ENCODE measurements at regions not wholly inside any gene's neighbourhood (a gene's known extent, or its start where the extent isn't known, plus 50 kb on each side); places are given as distances from the start of the nearest gene placed in this dataset.

GRCh38 chr5:38121420-38121819, 136.9 kb upstream of the EGFLAM start:
- TF ChIP-seq CTCF (IDR thresholded peaks at IDR 0.05; ENCODE audit: control insufficient read depth, insufficient read depth, low read depth, low read length, missing control alignments), result no peak
- H3K4me3 ChIP-seq (ENCODE audit: control insufficient read depth, low read depth, low read length), result no peak overlapping the region
- no peak for DNase-seq (ENCODE audit: low read depth)

GRCh38 chr5:38119836-38120235, 138.5 kb upstream of the EGFLAM start:
- H3K4me3 ChIP-seq (ENCODE audit: control insufficient read depth, low read depth, low read length), result no peak overlapping the region
- DNase-seq (ENCODE audit: low read depth), result no peak
- no peak for TF ChIP-seq CTCF (IDR thresholded peaks at IDR 0.05; ENCODE audit: control insufficient read depth, insufficient read depth, low read depth, low read length, missing control alignments)

DNA sequence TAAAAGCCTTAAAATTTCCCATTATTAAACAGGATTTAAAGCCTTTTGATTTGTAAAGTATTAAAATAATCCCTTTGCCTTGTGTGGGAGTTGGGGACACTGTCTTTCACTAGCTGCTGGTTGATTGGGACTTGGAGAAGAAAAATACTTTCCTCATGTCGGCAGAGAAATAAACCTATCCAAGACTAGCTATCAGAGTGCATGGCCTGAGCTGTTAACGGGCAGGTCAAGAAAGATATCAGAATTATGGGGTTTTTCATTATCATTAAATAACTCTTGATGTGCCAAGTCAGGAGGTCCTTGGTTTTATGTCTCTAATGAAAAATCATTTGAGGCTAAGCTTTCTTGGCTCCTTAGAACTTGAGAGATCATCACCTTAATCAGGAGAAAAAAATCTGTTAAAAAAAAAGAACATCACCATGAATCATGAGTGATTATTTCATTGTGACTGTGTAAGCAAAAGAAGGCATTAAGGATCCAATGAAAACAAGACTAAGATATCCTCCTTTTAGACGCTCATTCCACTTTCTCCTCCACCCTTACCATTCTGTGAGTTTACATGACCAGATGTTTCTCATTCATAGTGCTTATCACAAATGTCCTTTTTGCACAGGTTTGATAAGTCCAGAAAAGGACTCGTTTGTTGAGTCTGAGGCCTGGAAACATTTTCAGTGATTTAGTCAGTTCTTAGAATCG, 140.4 kb upstream of the EGFLAM start:
- no peak overlapping the region for H3K4me3 ChIP-seq (ENCODE audit: control insufficient read depth, low read depth, low read length)
- TF ChIP-seq CTCF (IDR thresholded peaks at IDR 0.05; ENCODE audit: control insufficient read depth, insufficient read depth, low read depth, low read length, missing control alignments), result no peak
- no peak for DNase-seq (ENCODE audit: low read depth)

DNA sequence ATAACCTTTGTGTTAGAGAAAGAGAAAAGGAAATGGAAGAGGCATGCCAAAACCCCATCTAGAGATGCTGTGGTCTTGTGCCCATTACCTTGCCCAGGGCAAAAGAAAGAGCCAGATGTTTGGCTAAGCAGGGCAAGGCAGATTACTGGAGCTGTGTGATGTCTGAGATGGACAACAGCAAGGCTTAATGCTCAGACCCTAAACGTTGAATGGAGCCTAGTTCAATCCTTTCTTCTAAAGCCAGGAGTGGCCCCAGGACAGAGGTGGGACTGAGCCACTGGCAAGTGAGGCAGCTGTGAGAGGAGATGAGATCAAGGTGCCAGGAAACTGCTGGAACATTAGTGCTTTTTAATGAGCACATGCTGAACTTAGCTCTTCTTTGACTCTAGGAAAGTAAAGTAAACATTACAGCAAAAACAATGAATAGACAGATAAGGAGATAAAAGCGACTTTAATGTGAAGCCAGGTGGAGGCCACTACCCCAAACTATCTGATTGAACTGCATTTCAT, 143.0 kb upstream of the EGFLAM start:
- TF ChIP-seq CTCF (IDR thresholded peaks at IDR 0.05; ENCODE audit: control insufficient read depth, insufficient read depth, low read depth, low read length, missing control alignments), result no peak

DNA sequence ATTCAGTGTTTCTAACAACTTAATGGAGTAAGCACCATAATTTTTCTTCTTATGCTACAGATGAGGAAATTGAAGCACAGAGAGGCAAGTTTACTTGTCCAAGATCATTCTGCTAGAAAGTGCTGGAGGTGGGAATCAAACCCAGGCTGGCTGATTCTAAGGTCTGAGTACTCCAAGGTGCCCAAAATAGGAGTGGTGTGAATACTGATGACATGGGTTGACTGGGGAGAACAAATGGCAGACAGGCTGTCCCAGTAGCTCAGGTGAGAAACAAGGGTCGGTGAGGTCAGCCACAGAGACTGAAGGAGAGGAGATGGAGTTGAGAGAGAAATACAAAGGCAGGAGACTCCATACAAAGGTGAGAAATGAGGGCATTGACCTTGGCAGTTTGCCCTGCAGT, 144.5 kb upstream of the EGFLAM start:
- no peak for DNase-seq (ENCODE audit: low read depth)
- no peak for TF ChIP-seq CTCF (IDR thresholded peaks at IDR 0.05; ENCODE audit: control insufficient read depth, insufficient read depth, low read depth, low read length, missing control alignments)
- no peak overlapping the region for H3K4me3 ChIP-seq (ENCODE audit: control insufficient read depth, low read depth, low read length)

More for the DNA sequence above, 143.0 kb upstream of the EGFLAM start:
- no peak for DNase-seq (ENCODE audit: low read depth)
- H3K4me3 ChIP-seq (ENCODE audit: control insufficient read depth, low read depth, low read length), result no peak overlapping the region

GRCh38 chr5:38113456-38113855, 144.9 kb upstream of the EGFLAM start:
- TF ChIP-seq CTCF (IDR thresholded peaks at IDR 0.05; ENCODE audit: control insufficient read depth, insufficient read depth, low read depth, low read length, missing control alignments), result no peak
- no peak for DNase-seq (ENCODE audit: low read depth)

More at GRCh38 chr5:38113456-38113855, 144.9 kb upstream of the EGFLAM start:
- H3K4me3 ChIP-seq (ENCODE audit: control insufficient read depth, low read depth, low read length), result no peak overlapping the region
